ENCODE measurements at regions not wholly inside any gene's neighbourhood (a gene's known extent, or its start where the extent isn't known, plus 50 kb on each side); places are given as distances from the start of the nearest gene placed in this dataset.

- TF ChIP-seq EP300 (IDR thresholded peaks at IDR 0.05) = no peak
- TF ChIP-seq POLR2A (IDR thresholded peaks at IDR 0.05) = no peak
- TF ChIP-seq POLR2AphosphoS5 (IDR thresholded peaks at IDR 0.05) = no peak
- TF ChIP-seq CTCF (IDR thresholded peaks at IDR 0.05) = no peak
- Histone ChIP-seq H3K4me1 (no peaks in the 10 kb centered on the region), H3K27me3 (no peaks in the 10 kb centered on the region), H3K4me3 (no peak overlapping the region), H3K27ac (no peak overlapping the region), H3K36me3 (no peaks in the 10 kb centered on the region), H3K9me3 (no peaks in the 10 kb centered on the region)
- WGBS = 56% methylated on average over 17 of the region's 17 CpGs
- no peak for DNase-seq (ENCODE audit: low spot score in 2 of 2)
Observed at GRCh38 chr16:82302042-82302727, 132.2 kb upstream of the MPHOSPH6 start.

GRCh38 chr16:82301146-82301755, 131.2 kb upstream of the MPHOSPH6 start:
- Histone ChIP-seq H3K4me1 (no peaks in the 10 kb centered on the region), H3K36me3 (no peaks in the 10 kb centered on the region), H3K9me3 (no peaks in the 10 kb centered on the region), H3K4me3 (no peak overlapping the region), H3K27ac (no peak overlapping the region), H3K27me3 (no peaks in the 10 kb centered on the region)
- TF ChIP-seq POLR2A (IDR thresholded peaks at IDR 0.05) = no peak
- no peak for TF ChIP-seq CTCF (IDR thresholded peaks at IDR 0.05)
- no peak for TF ChIP-seq POLR2AphosphoS5 (IDR thresholded peaks at IDR 0.05)
- TF ChIP-seq EP300 (IDR thresholded peaks at IDR 0.05) = no peak
- DNase-seq (ENCODE audit: low spot score in 2 of 2) = no peak
- WGBS = 52% methylated on average over 6 of the region's 7 CpGs

GRCh38 chr16:82300374-82300951, 130.4 kb upstream of the MPHOSPH6 start:
- TF ChIP-seq POLR2AphosphoS5 (IDR thresholded peaks at IDR 0.05) = no peak
- TF ChIP-seq EP300 (IDR thresholded peaks at IDR 0.05) = no peak
- no peak for TF ChIP-seq POLR2A (IDR thresholded peaks at IDR 0.05)
- no peak for TF ChIP-seq CTCF (IDR thresholded peaks at IDR 0.05)

GRCh38 chr16:82298472-82298871, 128.4 kb upstream of the MPHOSPH6 start:
- H3K36me3 ChIP-seq = no peaks in the 10 kb centered on the region
- H3K9me3 ChIP-seq = no peaks in the 10 kb centered on the region
- no peak overlapping the region for H3K4me3 ChIP-seq
- no peak for TF ChIP-seq POLR2AphosphoS5 (IDR thresholded peaks at IDR 0.05)
- TF ChIP-seq POLR2A (IDR thresholded peaks at IDR 0.05) = no peak
- no peak for TF ChIP-seq CTCF (IDR thresholded peaks at IDR 0.05)
- TF ChIP-seq EP300 (IDR thresholded peaks at IDR 0.05) = no peak
- H3K27ac ChIP-seq = no peak overlapping the region
- WGBS = 86% methylated on average over 5 of the region's 5 CpGs
- no peaks in the 10 kb centered on the region for H3K4me1 ChIP-seq
- DNase-seq (ENCODE audit: low spot score in 2 of 2) = no peak
- H3K27me3 ChIP-seq = no peaks in the 10 kb centered on the region

More at GRCh38 chr16:82300374-82300951, 130.4 kb upstream of the MPHOSPH6 start:
- no peaks in the 10 kb centered on the region for H3K9me3 ChIP-seq
- no peak for DNase-seq (ENCODE audit: low spot score in 2 of 2)
- 93% methylated on average over 6 of the region's 6 CpGs for WGBS
- no peaks in the 10 kb centered on the region for H3K27me3 ChIP-seq
- no peaks in the 10 kb centered on the region for H3K36me3 ChIP-seq
- no peaks in the 10 kb centered on the region for H3K4me1 ChIP-seq
- no peak overlapping the region for H3K27ac ChIP-seq
- no peak overlapping the region for H3K4me3 ChIP-seq

Measured in suprapubic skin (tissue), 4 donors.